ENCODE measurements at regions not wholly inside any gene's neighbourhood (a gene's known extent, or its start where the extent isn't known, plus 50 kb on each side); places are given as distances from the start of the nearest gene placed in this dataset.

- H3K4me3 ChIP-seq (ENCODE audit: low read length), result no peak overlapping the region
- no peak for DNase-seq (ENCODE audit: low read depth)
- TF ChIP-seq, protein P1, sequence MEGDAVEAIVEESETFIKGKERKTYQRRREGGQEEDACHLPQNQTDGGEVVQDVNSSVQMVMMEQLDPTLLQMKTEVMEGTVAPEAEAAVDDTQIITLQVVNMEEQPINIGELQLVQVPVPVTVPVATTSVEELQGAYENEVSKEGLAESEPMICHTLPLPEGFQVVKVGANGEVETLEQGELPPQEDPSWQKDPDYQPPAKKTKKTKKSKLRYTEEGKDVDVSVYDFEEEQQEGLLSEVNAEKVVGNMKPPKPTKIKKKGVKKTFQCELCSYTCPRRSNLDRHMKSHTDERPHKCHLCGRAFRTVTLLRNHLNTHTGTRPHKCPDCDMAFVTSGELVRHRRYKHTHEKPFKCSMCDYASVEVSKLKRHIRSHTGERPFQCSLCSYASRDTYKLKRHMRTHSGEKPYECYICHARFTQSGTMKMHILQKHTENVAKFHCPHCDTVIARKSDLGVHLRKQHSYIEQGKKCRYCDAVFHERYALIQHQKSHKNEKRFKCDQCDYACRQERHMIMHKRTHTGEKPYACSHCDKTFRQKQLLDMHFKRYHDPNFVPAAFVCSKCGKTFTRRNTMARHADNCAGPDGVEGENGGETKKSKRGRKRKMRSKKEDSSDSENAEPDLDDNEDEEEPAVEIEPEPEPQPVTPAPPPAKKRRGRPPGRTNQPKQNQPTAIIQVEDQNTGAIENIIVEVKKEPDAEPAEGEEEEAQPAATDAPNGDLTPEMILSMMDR (conservative IDR thresholded peaks at IDR 0.05; ENCODE audit: low read length), result no peak
These were observed 572.1 kb downstream of the ACTL7B start for GRCh38 chr9:108283696-108284095.

DNA sequence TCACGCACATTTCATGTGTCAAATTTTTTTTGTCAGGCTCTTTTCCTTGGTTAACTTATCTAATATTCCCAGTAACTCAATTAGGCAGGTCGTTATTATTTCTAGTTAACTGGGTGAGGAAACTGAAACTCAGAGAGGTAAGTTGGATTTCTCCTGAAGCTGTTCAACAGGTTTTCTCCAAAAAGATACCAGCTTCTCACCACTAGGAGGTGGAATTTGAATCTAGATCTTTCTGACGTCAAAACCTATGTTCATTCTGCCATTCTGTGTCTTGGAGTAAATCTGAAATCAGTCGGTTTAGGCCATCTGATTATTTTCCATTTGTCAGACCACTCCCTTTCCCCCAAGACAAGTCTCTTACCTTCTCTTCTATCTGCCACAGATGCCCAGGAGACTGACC lies 572.9 kb downstream of the ACTL7B start:
- TF ChIP-seq, protein P1 (conservative IDR thresholded peaks at IDR 0.05; ENCODE audit: low read length), result no peak; the same call in 1 of the 2 replicates
- no peak overlapping the region for H3K4me3 ChIP-seq (ENCODE audit: low read length)
- DNase-seq (ENCODE audit: low read depth), result no peak

- TF ChIP-seq, protein P1 (conservative IDR thresholded peaks at IDR 0.05; ENCODE audit: low read length), result no peak
- DNase-seq (ENCODE audit: low read depth), result no peak
- no peak overlapping the region for H3K4me3 ChIP-seq (ENCODE audit: low read length)
These were observed 574.1 kb downstream of the ACTL7B start for GRCh38 chr9:108281696-108282095.

GRCh38 chr9:108278341-108278740 lies 577.4 kb downstream of the ACTL7B start:
- no peak for DNase-seq (ENCODE audit: low read depth)
- no peak overlapping the region for H3K4me3 ChIP-seq (ENCODE audit: low read length)
- TF ChIP-seq, protein P1 (conservative IDR thresholded peaks at IDR 0.05; ENCODE audit: low read length), result no peak

GRCh38 chr9:108277216-108277615 lies 578.6 kb downstream of the ACTL7B start:
- TF ChIP-seq, protein P1 (conservative IDR thresholded peaks at IDR 0.05; ENCODE audit: low read length), result no peak
- DNase-seq (ENCODE audit: low read depth), result no peak

GRCh38 chr9:108275906-108276305 lies 579.9 kb downstream of the ACTL7B start:
- H3K4me3 ChIP-seq (ENCODE audit: low read length), result no peak overlapping the region
- DNase-seq (ENCODE audit: low read depth), result no peak
- TF ChIP-seq, protein P1 (conservative IDR thresholded peaks at IDR 0.05; ENCODE audit: low read length), result no peak

More at GRCh38 chr9:108277216-108277615, 578.6 kb downstream of the ACTL7B start:
- no peak overlapping the region for H3K4me3 ChIP-seq (ENCODE audit: low read length)

- H3K4me3 ChIP-seq (ENCODE audit: low read length), result no peak overlapping the region
- TF ChIP-seq, protein P1 (conservative IDR thresholded peaks at IDR 0.05; ENCODE audit: low read length), result no peak
- no peak for DNase-seq (ENCODE audit: low read depth)
These were observed 580.8 kb downstream of the ACTL7B start for GRCh38 chr9:108274971-108275370.

Measured in AG10803 (cell line).